NCI-H128 (cell line): ENCODE measurements at regions not wholly inside any gene's neighbourhood (a gene's known extent, or its start where the extent isn't known, plus 50 kb on each side); places are given as distances from the start of the nearest gene placed in this dataset.

Experiments used
- DNase-seq: peaks from one replicate; lab custom pipeline; 2025; ENCODE audit not compliant: unreplicated experiment; lab: John Stamatoyannopoulos, UW

- DNase-seq = no peak
Observed at GRCh38 chr18:24817587-24818371, 357.3 kb downstream of the HRH4 start.

- DNase-seq = no peak
Observed at GRCh38 chr18:24818441-24818840, 358.0 kb downstream of the HRH4 start.

- no peak for DNase-seq
Observed at GRCh38 chr18:24819141-24819890, 358.9 kb downstream of the HRH4 start.

- DNase-seq = no peak
Observed at GRCh38 chr18:24825397-24825796, 365.0 kb downstream of the HRH4 start.

GRCh38 chr18:24826605-24827004 is 366.2 kb downstream of the HRH4 start:
- no peak for DNase-seq

GRCh38 chr18:24827501-24827900 is 367.1 kb downstream of the HRH4 start:
- DNase-seq = no peak

GRCh38 chr18:24831081-24831480 is 370.6 kb downstream of the HRH4 start:
- DNase-seq = no peak

GRCh38 chr18:24831871-24832665 is 371.6 kb downstream of the HRH4 start:
- DNase-seq = no peak

- no peak for DNase-seq
Observed at GRCh38 chr18:24835751-24836150, 375.3 kb downstream of the HRH4 start.

GRCh38 chr18:24837066-24837465 is 376.6 kb downstream of the HRH4 start:
- DNase-seq = no peak

- DNase-seq = no peak
Observed at GRCh38 chr18:24840051-24840450, 379.6 kb downstream of the HRH4 start.

GRCh38 chr18:24840640-24841039 is 380.2 kb downstream of the HRH4 start:
- DNase-seq = no peak

GRCh38 chr18:24841536-24841935 is 381.1 kb downstream of the HRH4 start:
- no peak for DNase-seq

- DNase-seq = no peak
Observed at GRCh38 chr18:24843123-24843522, 382.7 kb downstream of the HRH4 start.

- no peak for DNase-seq
Observed at GRCh38 chr18:24846138-24846537, 385.7 kb downstream of the HRH4 start.

GRCh38 chr18:24850532-24850931 is 390.1 kb downstream of the HRH4 start:
- DNase-seq = no peak

- DNase-seq = no peak
Observed at GRCh38 chr18:24853076-24853475, 392.6 kb downstream of the HRH4 start.

GRCh38 chr18:24860978-24861680 is 400.7 kb downstream of the HRH4 start:
- DNase-seq = no peak

GRCh38 chr18:24862201-24862816 is 401.9 kb downstream of the HRH4 start:
- no peak for DNase-seq

GRCh38 chr18:24868311-24868710 is 407.9 kb downstream of the HRH4 start:
- DNase-seq = no peak
